GM06990 (cell line): ENCODE measurements at regions not wholly inside any gene's neighbourhood (a gene's known extent, or its start where the extent isn't known, plus 50 kb on each side); places are given as distances from the start of the nearest gene placed in this dataset.
"Not testable (repeated sequence)": the region's sequence is repeated elsewhere in the genome, so short reads cannot be mapped to it uniquely, and the experiment has no call there.

ENCODE experiments used
- DNase-seq: peaks from one replicate; pipeline ENCODE4 v3.0.0-alpha.2; 2011; ENCODE audit not compliant: insufficient read length; ENCODE audit errors: extremely low read depth
- H3K27me3 ChIP-seq: replicated peaks from 2 replicates; pipeline ENCODE4 v1.6.0; 2011; ENCODE audit warnings: low read length; ENCODE audit not compliant: control insufficient read depth, insufficient read depth
- H3K36me3 ChIP-seq: 2 replicates; pipeline ENCODE4 v1.5.1; 2011; ENCODE audit warnings: low read length; ENCODE audit not compliant: control insufficient read depth, insufficient read depth
- H3K4me3 ChIP-seq: replicated peaks from 2 replicates; pipeline ENCODE4 v1.5.1; 2011; ENCODE audit warnings: low read depth, mild to moderate bottlenecking, control low read depth, low read length
- TF ChIP-seq, protein P1 (sequence below): IDR thresholded peaks from 2 replicates; pipeline ENCODE4 v1.5.1; 2011; ENCODE audit warnings: low read length, control low read depth, mild to moderate bottlenecking, inconsistent platforms; ENCODE audit not compliant: insufficient read depth, poor library complexity, severe bottlenecking

DNA sequence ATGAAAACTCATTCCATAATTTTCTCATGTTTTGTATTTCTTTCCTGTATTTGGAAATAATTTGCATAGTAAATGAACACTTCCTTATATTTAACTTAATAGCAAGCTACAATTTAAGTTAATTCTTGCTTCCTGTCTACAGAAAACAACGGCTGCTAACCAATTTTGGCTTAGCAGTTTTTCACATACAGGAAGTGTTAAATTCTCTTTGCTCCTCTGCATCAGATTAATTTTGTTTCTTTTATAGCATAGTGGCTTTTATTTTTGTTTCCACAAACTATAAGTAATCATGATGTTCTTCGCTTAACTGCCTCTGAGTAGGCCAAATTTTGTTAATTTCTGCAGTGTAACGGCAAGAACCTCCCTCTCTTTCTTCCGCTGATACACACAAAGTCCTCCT lies 182.9 kb downstream of the ALX1 start:
- no peak for DNase-seq
- Histone ChIP-seq H3K4me3 (no peak overlapping the region), H3K36me3 (no peaks in the 10 kb centered on the region), H3K27me3 (no peaks in the 10 kb centered on the region)
- TF ChIP-seq, protein P1, sequence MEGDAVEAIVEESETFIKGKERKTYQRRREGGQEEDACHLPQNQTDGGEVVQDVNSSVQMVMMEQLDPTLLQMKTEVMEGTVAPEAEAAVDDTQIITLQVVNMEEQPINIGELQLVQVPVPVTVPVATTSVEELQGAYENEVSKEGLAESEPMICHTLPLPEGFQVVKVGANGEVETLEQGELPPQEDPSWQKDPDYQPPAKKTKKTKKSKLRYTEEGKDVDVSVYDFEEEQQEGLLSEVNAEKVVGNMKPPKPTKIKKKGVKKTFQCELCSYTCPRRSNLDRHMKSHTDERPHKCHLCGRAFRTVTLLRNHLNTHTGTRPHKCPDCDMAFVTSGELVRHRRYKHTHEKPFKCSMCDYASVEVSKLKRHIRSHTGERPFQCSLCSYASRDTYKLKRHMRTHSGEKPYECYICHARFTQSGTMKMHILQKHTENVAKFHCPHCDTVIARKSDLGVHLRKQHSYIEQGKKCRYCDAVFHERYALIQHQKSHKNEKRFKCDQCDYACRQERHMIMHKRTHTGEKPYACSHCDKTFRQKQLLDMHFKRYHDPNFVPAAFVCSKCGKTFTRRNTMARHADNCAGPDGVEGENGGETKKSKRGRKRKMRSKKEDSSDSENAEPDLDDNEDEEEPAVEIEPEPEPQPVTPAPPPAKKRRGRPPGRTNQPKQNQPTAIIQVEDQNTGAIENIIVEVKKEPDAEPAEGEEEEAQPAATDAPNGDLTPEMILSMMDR = no peak

DNA sequence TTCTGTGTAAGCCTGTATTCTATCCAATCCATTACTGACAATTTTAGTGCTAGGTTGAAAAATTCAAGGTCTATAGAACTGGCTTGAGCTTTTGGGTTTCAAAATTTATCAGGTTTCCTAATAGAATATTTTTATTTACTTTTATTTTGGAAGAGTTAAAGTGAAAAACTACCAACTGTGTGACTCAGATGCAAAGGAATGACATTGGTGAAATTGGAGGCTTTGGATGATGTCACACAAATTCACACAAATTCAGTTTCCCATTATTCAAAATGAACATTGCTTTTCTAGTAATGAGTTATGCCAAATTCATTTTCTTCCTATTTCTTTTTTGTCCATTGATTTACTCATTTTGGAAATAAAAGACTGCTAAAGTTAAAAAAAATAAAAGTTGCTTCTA lies 186.9 kb downstream of the ALX1 start:
- Histone ChIP-seq H3K27me3 (no peaks in the 10 kb centered on the region), H3K36me3 (no peaks in the 10 kb centered on the region), H3K4me3 (no peak overlapping the region)
- no peak for DNase-seq
- TF ChIP-seq, protein P1 = no peak

DNA sequence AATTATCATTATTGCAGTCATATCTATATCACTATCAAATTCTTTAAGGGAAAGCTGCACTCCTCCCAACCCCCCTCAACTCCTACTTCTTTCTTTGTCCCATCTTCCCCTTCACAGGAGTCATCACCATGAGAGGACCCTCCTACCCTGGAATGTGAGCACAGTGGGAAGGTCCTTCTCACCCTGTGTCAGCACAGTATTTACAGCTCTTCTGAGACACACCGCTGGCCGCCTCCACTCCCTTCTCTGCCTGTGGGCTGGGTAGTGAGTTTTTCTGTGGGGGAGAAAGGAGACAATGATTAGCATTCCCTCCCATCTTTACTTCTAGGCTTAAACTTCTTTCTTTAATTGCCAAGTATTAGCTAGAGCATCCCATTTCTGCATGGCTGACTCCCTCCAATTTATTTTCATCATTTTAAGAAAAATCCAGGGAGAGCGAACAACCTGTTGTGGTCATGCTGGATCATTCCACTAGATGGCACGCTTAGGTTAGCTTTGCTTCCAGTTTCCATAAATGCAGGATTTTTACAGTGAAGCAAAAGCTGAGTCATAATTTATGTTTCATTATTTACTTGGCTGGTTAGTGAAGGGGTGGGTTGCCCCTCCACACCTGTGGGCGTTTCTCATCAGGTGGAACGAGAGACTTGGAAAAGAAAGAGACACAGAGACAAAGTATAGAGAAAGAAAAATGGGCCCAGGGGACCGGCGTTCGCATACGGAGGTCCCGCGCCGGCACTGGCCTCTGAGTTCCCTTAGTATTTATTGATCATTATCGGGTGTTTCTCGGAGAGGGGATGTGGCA lies 188.5 kb downstream of the ALX1 start:
- Histone ChIP-seq H3K27me3 (no peaks in the 10 kb centered on the region), H3K4me3 (peak overlapping the region; percentile 10; the same call in 1 of the 2 replicates), H3K36me3 (no peaks in the 10 kb centered on the region)
- DNase-seq = peak; percentile 37
- TF ChIP-seq, protein P1 = peak; percentile 74

DNA sequence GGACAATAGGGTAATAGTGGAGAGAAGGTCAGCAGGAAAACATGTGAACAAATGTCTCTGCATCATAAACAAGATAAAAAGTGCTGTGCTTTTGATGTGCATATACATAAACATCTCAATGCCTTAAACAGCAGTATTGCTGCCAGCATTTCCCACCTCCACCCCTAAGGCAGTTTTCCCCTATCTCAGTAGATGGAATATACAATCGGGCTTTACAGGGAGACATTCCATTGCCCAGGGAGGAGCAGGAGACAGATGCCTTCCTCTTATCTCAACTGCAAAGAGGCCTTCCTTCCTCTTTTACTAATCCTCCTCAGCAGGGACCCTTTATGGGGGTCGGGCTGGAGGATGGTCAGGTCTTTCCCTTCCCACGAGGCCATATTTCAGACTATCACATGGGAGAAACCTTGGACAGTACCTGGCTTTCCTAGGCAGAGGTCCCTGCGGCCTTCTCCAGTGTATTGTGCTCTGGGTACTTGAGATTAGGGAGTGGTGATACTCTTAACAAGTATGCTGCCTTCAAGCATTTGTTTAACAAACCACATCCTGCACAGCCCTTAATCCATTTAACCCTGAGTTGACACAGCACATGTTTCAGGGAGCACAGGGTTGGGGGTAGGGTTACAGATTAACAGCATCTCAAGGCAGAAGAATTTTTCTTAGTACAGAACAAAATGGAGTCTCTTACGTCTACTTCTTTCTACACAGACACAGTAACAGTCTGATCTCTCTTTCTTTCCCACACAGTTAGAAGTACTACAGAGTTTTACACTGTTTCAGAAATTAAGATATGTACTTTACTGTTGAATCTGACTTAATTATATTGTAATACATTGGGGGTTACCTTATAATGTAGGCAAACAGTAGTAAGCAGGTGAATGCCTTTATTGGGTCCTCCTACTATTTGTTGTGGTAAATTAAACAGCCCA lies 189.4 kb downstream of the ALX1 start:
- not testable (repeated sequence) for H3K27me3 ChIP-seq, H3K4me3 ChIP-seq, H3K36me3 ChIP-seq, DNase-seq

DNA sequence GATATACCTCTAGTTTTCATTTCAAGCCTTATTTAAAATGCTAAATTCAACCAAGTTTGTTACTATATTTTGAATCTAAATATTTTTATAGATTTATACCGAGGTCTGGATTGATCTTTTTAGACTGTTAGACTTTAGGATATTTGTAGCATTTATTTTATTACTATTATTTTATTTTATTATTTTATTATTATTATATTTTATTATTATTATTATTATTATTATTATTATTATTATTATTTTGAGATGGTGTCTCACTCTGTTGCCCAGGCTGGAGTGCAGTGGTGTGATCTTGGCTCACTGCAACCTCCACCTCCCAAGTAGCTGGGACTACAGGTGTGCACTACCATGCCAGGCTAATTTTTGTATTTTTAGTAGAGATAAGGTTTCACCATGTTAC lies 195.3 kb downstream of the ALX1 start:
- DNase-seq, H3K4me3 ChIP-seq, H3K36me3 ChIP-seq, H3K27me3 ChIP-seq: not testable (repeated sequence)

DNA sequence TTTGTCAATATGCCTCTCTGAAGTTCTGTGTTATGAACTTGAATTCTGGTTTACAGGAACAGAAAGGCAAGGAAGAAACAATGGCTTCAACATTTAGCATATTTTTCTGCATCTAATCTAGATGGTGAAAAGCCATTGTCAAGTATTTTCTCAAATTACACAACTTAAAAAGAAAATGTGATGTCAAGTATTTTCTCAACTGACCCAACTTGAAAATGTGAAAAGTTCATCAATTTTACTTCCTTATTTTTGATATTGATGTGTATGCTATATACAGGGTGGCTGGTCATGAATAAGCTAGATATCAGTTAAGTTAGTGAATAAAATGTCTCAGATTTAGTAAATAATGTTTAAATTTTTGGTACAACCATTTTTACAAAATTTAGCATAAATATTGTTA lies 196.7 kb downstream of the ALX1 start:
- Histone ChIP-seq H3K36me3 (no peaks in the 10 kb centered on the region), H3K4me3 (no peak overlapping the region), H3K27me3 (no peaks in the 10 kb centered on the region)
- TF ChIP-seq, protein P1 = no peak
- no peak for DNase-seq
